Fibroblast of upper back skin (primary cell): ENCODE measurements at regions not wholly inside any gene's neighbourhood (a gene's known extent, or its start where the extent isn't known, plus 50 kb on each side); places are given as distances from the start of the nearest gene placed in this dataset.
"Not testable (repeated sequence)": the region's sequence is repeated elsewhere in the genome, so short reads cannot be mapped to it uniquely, and the experiment has no call there.

ENCODE experiments used
- DNase-seq: peaks from one replicate; pipeline ENCODE4 v3.0.0-alpha.2; 2013

GRCh38 chr5:179455320-179455719, 95.0 kb upstream of the RUFY1 start:
- DNase-seq, result no peak

- DNase-seq, result no peak
Measured at GRCh38 chr5:179454356-179454755, 96.0 kb upstream of the RUFY1 start.

- no peak for DNase-seq
Measured at GRCh38 chr5:179453616-179454015, 96.7 kb upstream of the RUFY1 start.

GRCh38 chr5:179452356-179453230, 97.8 kb upstream of the RUFY1 start:
- no peak for DNase-seq

- DNase-seq, result no peak
Measured at GRCh38 chr5:179451828-179452196, 98.5 kb upstream of the RUFY1 start.

GRCh38 chr5:179451114-179451827, 99.1 kb upstream of the RUFY1 start:
- DNase-seq, result no peak

- not testable (repeated sequence) for DNase-seq
Measured at GRCh38 chr5:179449950-179450349, 100.4 kb upstream of the RUFY1 start.

- not testable (repeated sequence) for DNase-seq
Measured at GRCh38 chr5:179448282-179448681, 102.1 kb upstream of the RUFY1 start.

GRCh38 chr5:179442289-179442688, 97.0 kb upstream of the ADAMTS2 start:
- DNase-seq, result not testable (repeated sequence)

- DNase-seq, result no peak
Measured at GRCh38 chr5:179439181-179439985, 94.1 kb upstream of the ADAMTS2 start.

GRCh38 chr5:179438461-179438860, 93.2 kb upstream of the ADAMTS2 start:
- no peak for DNase-seq

- DNase-seq, result no peak
Measured at GRCh38 chr5:179438011-179438441, 92.8 kb upstream of the ADAMTS2 start.

- no peak for DNase-seq
Measured at GRCh38 chr5:179437341-179438001, 92.2 kb upstream of the ADAMTS2 start.

- no peak for DNase-seq
Measured at GRCh38 chr5:179436321-179437122, 91.3 kb upstream of the ADAMTS2 start.

GRCh38 chr5:179435731-179436315, 90.6 kb upstream of the ADAMTS2 start:
- DNase-seq, result no peak

- no peak for DNase-seq
Measured at GRCh38 chr5:179435181-179435580, 89.9 kb upstream of the ADAMTS2 start.

- DNase-seq, result no peak
Measured at GRCh38 chr5:179432547-179432946, 87.3 kb upstream of the ADAMTS2 start.

GRCh38 chr5:179431221-179431824, 86.1 kb upstream of the ADAMTS2 start:
- DNase-seq, result no peak

GRCh38 chr5:179430193-179431175, 85.2 kb upstream of the ADAMTS2 start:
- no peak for DNase-seq

GRCh38 chr5:179427676-179428056, 82.4 kb upstream of the ADAMTS2 start:
- no peak for DNase-seq
